K562 (cell line): ENCODE measurements at regions not wholly inside any gene's neighbourhood (a gene's known extent, or its start where the extent isn't known, plus 50 kb on each side); places are given as distances from the start of the nearest gene placed in this dataset.
A peak's percentile ranks its signal among the peaks of the same experiment; 100 is the strongest.

Experiments
- EGR1 ChIP-seq: fragments of 450-650 bp; conservative IDR thresholded peaks from 2 replicates; pipeline ENCODE4 v1.6.1; 2017; ENCODE audit warnings: mild to moderate bottlenecking
- ILK ChIP-seq: fragments of 450-650 bp; IDR thresholded peaks from 2 replicates; pipeline ENCODE4 v1.6.1; 2016; ENCODE audit warnings: missing genetic modification characterization, low read depth, mild to moderate bottlenecking, missing compliant biosample characterization, moderate library complexity, borderline replicate concordance
- MCM5 ChIP-seq: fragments of 450-650 bp; IDR thresholded peaks from 2 replicates; pipeline ENCODE4 v1.6.1; 2016; ENCODE audit warnings: low read depth
- MCM7 ChIP-seq, 2 experiments: fragments of 450-650 bp; IDR thresholded peaks; 2 replicates each; pipeline ENCODE4 v1.6.1; 2016 to 2018
- MECOM ChIP-seq: fragments of 250-450 bp; sonication (Bioruptor Pico); IDR thresholded peaks from 2 replicates; pipeline ENCODE4 v1.8.0; 2022; ENCODE audit warnings: inconsistent platforms
- PHTF2 ChIP-seq: fragments of 250-450 bp; sonication (Bioruptor Pico); IDR thresholded peaks from 2 replicates; pipeline ENCODE4 v1.5.0; 2021; ENCODE audit warnings: mild to moderate bottlenecking
- SNIP1 ChIP-seq: fragments of 450-650 bp; IDR thresholded peaks from 2 replicates; pipeline ENCODE4 v1.7.1; 2017; ENCODE audit warnings: low read depth, mild to moderate bottlenecking
- TBL1XR1 ChIP-seq, 2 experiments: IDR thresholded peaks; 2 replicates each; pipeline ENCODE4 v1.6.1; 2012; ENCODE audit warnings: improper control_type of control experiment in 2 of 2, low read length in 2 of 2, mild to moderate bottlenecking in 1 of 2
- TCF7L2 ChIP-seq: fragments of 150-350 bp; IDR thresholded peaks from 2 replicates; pipeline ENCODE4 v1.6.1; 2016; ENCODE audit warnings: low read depth, mild to moderate bottlenecking, low read length, moderate library complexity
- YY1 ChIP-seq, 3 experiments: IDR thresholded peaks; 2 replicates each; pipeline ENCODE4 v1.6.1; 2011; ENCODE audit warnings: low read length in 2 of 3, mild to moderate bottlenecking in 2 of 3, moderate library complexity in 2 of 3, borderline replicate concordance in 1 of 3, control low read depth in 1 of 3, low read depth in 1 of 3; ENCODE audit not compliant: insufficient read depth in 3 of 3, insufficient replicate concordance in 2 of 3, control insufficient read depth in 1 of 3, insufficient read length in 1 of 3; ENCODE audit errors: extremely low read depth in 1 of 3
- ZNF354B ChIP-seq: fragments of 250-450 bp; sonication (Bioruptor Pico); IDR thresholded peaks from 2 replicates; pipeline ENCODE4 v1.4.0; 2020
- ZNF561 ChIP-seq: fragments of 450-650 bp; formaldehyde crosslinking; conservative IDR thresholded peaks from 2 replicates; pipeline ENCODE4 v1.4.0; 2020; ENCODE audit warnings: mild to moderate bottlenecking, moderate library complexity
- ZNF583 ChIP-seq: fragments of 250-450 bp; sonication (Bioruptor Pico); IDR thresholded peaks from 2 replicates; pipeline ENCODE4 v1.4.0; 2020
- ZNF77 ChIP-seq: fragments of 250-450 bp; sonication (Bioruptor Pico); IDR thresholded peaks from 2 replicates; pipeline ENCODE4 v1.5.0; 2020
- TF ChIP-seq, protein P1 (sequence below), 2 experiments: fragments of 200-800 bp in 1 of 2; sonication (Bioruptor generic) in 1 of 2; sonication (generic) in 1 of 2; formaldehyde crosslinking in 1 of 2; IDR thresholded peaks in 1 of 2; conservative IDR thresholded peaks in 1 of 2; 2 replicates each; pipeline versions ENCODE4 v1.5.0 to v1.6.1; 2016 to 2020; ENCODE audit warnings: missing compliant biosample characterization in 1 of 2, missing genetic modification characterization in 1 of 2, missing genetic modification reagents in 1 of 2
- TF ChIP-seq, protein P2 (sequence below), 2 experiments: fragments of 250-450 bp in 1 of 2; fragments of 450-650 bp in 1 of 2; sonication (Bioruptor Pico) in 1 of 2; IDR thresholded peaks; 2 replicates each; pipeline versions ENCODE4 v1.6.1 to v1.8.0; 2016 to 2021; ENCODE audit warnings: mild to moderate bottlenecking in 2 of 2, moderate library complexity in 2 of 2, missing compliant biosample characterization in 1 of 2, missing genetic modification characterization in 1 of 2
- TF ChIP-seq, protein P3 (sequence below): fragments of 200-800 bp; sonication (Bioruptor generic); IDR thresholded peaks from 2 replicates; pipeline ENCODE4 v1.6.1; 2017; ENCODE audit warnings: missing genetic modification characterization, missing compliant biosample characterization
- TF ChIP-seq, protein P4 (sequence below): sonication (generic); IDR thresholded peaks from 2 replicates; pipeline ENCODE4 v1.6.1; 2016
- TF ChIP-seq, protein P5 (sequence below): fragments of 250-450 bp; sonication (Bioruptor Pico); IDR thresholded peaks from 2 replicates; pipeline ENCODE4 v1.8.0; 2021; ENCODE audit warnings: moderate library complexity, mild to moderate bottlenecking, inconsistent platforms
- TF ChIP-seq, protein P6 (sequence below): fragments of 250-450 bp; sonication (Bioruptor Pico); IDR thresholded peaks from 2 replicates; pipeline ENCODE4 v1.8.0; 2021; ENCODE audit warnings: borderline replicate concordance, mild to moderate bottlenecking, moderate library complexity; ENCODE audit not compliant: poor library complexity, severe bottlenecking

DNA sequence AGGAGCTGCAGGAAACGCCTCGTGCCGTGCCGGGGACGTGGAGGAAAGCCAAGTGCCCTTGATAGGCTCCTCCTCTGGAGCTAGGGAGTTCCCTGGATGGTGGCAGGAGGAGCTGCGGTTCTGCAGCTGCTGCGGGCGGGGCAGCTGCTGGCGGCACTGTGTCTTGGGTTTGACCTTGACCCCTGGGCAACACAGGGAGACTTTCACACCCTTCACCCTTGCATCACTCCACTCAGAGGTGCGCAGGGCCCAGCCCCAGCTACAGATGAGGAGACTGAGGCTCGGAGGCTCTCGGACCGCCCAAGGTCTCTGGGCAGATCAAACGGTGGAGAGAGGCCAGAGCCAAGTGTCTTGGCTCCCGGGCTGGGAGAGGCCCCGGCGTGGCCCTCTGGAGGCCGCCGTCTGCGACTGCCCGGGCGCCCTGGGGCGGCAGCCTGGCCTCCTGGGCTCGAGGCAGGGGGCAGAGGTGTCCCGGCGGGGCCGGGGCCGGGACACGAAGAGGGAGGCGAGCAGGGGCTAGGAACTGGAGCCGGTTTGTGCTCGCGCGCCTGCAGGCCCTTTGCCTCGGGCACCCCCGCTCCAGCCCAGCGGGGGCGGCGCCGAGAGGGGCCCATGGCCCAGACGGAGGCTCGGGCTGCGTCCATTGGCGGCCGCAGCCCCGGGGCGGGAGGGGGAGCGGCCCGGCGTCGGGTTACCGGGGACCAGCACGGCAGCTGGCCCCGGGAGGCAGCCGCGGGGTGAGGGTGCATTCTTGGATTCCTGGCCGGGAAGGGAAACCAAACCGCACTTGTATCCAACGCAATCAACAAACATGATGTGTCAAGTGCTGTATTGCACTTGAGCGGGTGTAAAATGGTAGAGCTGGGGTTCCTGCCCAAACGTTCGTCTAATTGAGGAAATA lies 129.6 kb upstream of the SLC1A4 start (continued):
- TF ChIP-seq MCM7 (IDR thresholded peaks at IDR 0.05) = no peak
- no peak for TF ChIP-seq ZNF583
- no peak for TF ChIP-seq ZNF77 (CRISPR knock-in tag)
- no peak for TF ChIP-seq PHTF2 (CRISPR knock-in tag)
- no peak for TF ChIP-seq TCF7L2
- TF ChIP-seq MECOM (CRISPR knock-in tag) = no peak; the same call in 1 of the 2 replicates
- TF ChIP-seq, protein P1, sequence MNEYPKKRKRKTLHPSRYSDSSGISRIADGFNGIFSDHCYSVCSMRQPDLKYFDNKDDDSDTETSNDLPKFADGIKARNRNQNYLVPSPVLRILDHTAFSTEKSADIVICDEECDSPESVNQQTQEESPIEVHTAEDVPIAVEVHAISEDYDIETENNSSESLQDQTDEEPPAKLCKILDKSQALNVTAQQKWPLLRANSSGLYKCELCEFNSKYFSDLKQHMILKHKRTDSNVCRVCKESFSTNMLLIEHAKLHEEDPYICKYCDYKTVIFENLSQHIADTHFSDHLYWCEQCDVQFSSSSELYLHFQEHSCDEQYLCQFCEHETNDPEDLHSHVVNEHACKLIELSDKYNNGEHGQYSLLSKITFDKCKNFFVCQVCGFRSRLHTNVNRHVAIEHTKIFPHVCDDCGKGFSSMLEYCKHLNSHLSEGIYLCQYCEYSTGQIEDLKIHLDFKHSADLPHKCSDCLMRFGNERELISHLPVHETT (CRISPR knock-in tag; conservative IDR thresholded peaks at IDR 0.05 in 1 of 2, IDR thresholded peaks at IDR 0.05 in 1 of 2) = peak in 1 of 2 experiments; percentile 57; a peak in 1 of 4 replicates
- no peak for TF ChIP-seq MCM5
- TF ChIP-seq, protein P2, sequence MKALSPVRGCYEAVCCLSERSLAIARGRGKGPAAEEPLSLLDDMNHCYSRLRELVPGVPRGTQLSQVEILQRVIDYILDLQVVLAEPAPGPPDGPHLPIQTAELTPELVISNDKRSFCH (CRISPR knock-in tag; IDR thresholded peaks at IDR 0.05) = no peak
- TF ChIP-seq, protein P2 (tag; IDR thresholded peaks at IDR 0.05) = no peak
- TF ChIP-seq, protein P3, sequence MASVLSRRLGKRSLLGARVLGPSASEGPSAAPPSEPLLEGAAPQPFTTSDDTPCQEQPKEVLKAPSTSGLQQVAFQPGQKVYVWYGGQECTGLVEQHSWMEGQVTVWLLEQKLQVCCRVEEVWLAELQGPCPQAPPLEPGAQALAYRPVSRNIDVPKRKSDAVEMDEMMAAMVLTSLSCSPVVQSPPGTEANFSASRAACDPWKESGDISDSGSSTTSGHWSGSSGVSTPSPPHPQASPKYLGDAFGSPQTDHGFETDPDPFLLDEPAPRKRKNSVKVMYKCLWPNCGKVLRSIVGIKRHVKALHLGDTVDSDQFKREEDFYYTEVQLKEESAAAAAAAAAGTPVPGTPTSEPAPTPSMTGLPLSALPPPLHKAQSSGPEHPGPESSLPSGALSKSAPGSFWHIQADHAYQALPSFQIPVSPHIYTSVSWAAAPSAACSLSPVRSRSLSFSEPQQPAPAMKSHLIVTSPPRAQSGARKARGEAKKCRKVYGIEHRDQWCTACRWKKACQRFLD = peak; percentile 78
- no peak for TF ChIP-seq ZNF561
- TF ChIP-seq ILK (tag) = no peak
- TF ChIP-seq, protein P4, sequence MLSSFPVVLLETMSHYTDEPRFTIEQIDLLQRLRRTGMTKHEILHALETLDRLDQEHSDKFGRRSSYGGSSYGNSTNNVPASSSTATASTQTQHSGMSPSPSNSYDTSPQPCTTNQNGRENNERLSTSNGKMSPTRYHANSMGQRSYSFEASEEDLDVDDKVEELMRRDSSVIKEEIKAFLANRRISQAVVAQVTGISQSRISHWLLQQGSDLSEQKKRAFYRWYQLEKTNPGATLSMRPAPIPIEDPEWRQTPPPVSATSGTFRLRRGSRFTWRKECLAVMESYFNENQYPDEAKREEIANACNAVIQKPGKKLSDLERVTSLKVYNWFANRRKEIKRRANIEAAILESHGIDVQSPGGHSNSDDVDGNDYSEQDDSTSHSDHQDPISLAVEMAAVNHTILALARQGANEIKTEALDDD = no peak
- no peak for TF ChIP-seq SNIP1
- TF ChIP-seq, protein P5, sequence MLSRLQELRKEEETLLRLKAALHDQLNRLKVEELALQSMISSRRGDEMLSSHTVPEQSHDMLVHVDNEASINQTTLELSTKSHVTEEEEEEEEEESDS = no peak
- peak; percentile 65 for TF ChIP-seq EGR1
- TF ChIP-seq, protein P6, sequence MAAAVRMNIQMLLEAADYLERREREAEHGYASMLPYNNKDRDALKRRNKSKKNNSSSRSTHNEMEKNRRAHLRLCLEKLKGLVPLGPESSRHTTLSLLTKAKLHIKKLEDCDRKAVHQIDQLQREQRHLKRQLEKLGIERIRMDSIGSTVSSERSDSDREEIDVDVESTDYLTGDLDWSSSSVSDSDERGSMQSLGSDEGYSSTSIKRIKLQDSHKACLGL (CRISPR knock-in tag) = no peak
- peak in 2 of 3 experiments; percentile 21 to 68 for TF ChIP-seq YY1 (IDR thresholded peaks at IDR 0.05; ENCODE audit: borderline replicate concordance in 1 of 3, control insufficient read depth in 1 of 3, extremely low read depth in 1 of 3, insufficient read depth in 3 of 3, insufficient read length in 1 of 3, insufficient replicate concordance in 2 of 3, low read depth in 1 of 3, low read length in 2 of 3)
- no peak for TF ChIP-seq ZNF354B (CRISPR knock-in tag)
- TF ChIP-seq TBL1XR1 (IDR thresholded peaks at IDR 0.05; ENCODE audit: low read length in 2 of 2) = 0 out of 4 replicates have a peak, but pooled peaks have one; percentile 4 to 38
